ENCODE measurements at regions not wholly inside any gene's neighbourhood (a gene's known extent, or its start where the extent isn't known, plus 50 kb on each side); places are given as distances from the start of the nearest gene placed in this dataset.
A peak's percentile ranks its signal among the peaks of the same experiment; 100 is the strongest.
"Not testable (repeated sequence)": the region's sequence is repeated elsewhere in the genome, so short reads cannot be mapped to it uniquely, and the experiment has no call there.

DNA sequence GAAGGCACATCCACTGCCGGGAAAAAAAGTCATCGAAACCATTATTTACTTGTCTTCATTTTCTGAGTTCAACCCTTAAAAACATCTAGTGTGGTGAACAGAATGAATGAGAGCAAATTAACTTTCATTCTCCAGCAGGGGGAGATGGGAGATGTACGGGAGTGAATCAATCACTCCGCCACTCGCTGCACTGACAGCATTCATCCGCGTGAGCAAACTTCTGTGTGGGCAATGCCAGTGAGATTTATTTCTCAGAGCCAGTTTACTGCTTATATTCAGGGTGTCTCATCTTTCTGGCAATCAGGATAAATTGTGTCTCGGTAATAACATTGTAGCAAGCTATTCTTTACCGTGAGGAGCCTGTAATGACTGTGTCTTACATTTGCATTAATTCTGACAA is 463.6 kb upstream of the MIS18BP1 start:
- no peak for DNase-seq (ENCODE audit: low spot score)

- no peak for DNase-seq (ENCODE audit: low spot score)
These were observed 462.9 kb upstream of the MIS18BP1 start for GRCh38 chr14:45715946-45716345.

DNA sequence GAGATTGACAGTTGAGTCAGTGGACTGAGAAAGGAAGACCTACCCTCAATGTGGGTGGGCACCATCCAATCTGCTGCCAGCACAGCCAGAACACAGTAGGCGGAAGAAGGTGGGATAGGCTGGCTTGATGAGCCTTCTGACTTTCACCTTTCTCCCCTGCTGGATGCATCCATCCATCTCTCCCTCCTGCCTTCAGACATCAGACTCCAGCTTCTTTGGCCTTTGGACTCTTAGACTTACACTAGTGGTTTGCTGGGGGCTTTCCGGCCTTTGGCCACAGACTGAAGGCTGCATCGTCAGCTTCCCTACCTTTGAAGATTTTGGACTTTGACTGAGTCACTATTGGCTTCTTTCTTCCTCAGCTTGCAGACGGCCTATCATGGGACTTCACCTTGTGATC is 456.5 kb upstream of the MIS18BP1 start:
- no peak for DNase-seq (ENCODE audit: low spot score)

GRCh38 chr14:45705940-45706534 is 453.0 kb upstream of the MIS18BP1 start:
- DNase-seq (ENCODE audit: low spot score), result no peak

DNA sequence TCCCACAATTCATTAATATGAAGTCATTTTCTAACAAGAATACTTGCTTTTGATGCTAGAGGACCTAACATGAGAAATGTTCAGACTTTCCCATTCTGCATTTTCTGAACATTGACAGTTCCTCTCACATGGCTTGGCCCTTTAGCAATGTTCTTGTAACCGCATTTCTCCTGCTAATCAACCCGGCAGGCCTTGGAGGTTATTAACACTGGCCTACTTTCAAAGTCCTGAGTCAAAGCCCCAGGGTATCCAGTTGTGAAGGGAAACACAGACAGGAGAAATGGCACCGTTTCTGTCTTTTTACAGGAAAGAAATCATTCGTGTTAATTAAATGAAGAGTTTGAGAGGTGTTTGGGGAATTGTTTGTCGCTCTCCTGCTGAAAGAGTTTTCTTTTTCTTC is 446.5 kb upstream of the MIS18BP1 start:
- no peak for DNase-seq (ENCODE audit: low spot score)

DNA sequence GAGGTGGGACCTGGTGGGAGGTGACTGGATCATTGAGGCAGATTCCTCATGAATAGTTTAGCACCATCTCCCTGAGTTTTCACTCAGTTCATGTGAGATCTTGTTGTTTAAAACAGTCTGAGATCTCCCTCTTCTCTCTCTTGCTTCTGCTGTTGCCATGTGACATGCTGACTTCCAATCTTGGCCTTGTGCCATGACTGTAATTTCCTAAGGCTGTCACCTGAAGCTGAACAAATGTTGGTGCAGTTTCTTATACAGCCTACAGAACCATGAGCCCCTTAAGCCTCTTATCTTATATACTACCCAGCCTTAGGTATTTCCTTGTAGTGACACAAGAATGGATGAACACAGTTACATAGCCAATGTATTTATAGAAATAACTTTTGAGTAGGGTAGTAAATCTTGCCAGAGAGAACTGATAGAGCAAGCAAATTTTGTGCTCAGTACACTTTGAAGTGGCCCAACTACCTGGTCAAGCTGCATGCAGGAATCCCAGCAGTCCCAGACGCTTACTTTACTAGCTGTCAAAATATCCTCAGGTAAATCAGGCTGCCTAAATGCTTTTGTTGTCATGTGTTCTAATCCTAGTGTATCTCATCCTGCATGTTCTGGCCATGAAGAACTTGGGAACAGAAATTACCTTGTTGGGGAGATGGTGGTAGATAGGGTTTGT is 445.6 kb upstream of the MIS18BP1 start:
- no peak for DNase-seq (ENCODE audit: low spot score)

GRCh38 chr14:45686771-45687170 is 433.8 kb upstream of the MIS18BP1 start:
- no peak for DNase-seq (ENCODE audit: low spot score)

DNA sequence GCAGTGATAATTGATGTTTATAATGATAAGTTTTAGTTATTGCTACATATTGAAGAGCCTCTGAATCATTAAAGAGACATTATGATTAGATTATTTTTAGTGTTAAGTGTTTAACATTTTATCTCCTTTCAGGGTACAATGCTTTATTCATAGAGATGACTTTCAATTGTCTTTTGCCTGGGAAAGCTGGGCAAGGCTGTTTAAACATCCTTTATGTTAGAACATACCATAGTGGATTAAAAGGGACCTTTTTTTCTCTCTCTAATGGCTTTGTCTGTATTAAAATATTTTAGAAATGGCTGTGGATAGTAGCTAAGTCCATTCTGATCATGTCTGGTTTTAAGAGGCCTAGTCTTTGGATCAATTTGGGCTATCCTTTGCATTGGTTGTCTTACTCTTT is 427.5 kb upstream of the MIS18BP1 start:
- no peak for DNase-seq (ENCODE audit: low spot score)

- DNase-seq (ENCODE audit: low spot score), result no peak
These were observed 426.9 kb upstream of the MIS18BP1 start for GRCh38 chr14:45679853-45680252.

GRCh38 chr14:45678163-45678562 is 425.2 kb upstream of the MIS18BP1 start:
- no peak for DNase-seq (ENCODE audit: low spot score)

DNA sequence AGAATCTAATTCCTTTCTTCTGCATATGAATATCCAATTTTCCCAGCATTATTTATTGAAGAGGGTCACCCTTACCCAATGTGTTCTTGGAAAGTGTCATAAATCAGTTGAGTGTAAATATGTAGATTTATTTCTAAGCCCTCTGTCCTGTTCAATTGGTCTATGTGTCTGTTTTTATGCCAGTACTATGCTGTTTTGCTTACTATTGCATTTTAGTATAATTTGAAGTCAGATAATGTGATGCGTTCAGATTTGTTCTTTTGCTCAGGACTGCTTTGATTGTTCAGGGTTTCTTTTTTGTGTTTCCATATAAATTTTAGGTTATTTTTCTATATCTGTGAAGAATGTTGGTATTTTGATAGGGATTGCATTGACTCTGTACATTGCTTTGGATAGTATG is 420.4 kb upstream of the MIS18BP1 start:
- no peak for DNase-seq (ENCODE audit: low spot score)

DNA sequence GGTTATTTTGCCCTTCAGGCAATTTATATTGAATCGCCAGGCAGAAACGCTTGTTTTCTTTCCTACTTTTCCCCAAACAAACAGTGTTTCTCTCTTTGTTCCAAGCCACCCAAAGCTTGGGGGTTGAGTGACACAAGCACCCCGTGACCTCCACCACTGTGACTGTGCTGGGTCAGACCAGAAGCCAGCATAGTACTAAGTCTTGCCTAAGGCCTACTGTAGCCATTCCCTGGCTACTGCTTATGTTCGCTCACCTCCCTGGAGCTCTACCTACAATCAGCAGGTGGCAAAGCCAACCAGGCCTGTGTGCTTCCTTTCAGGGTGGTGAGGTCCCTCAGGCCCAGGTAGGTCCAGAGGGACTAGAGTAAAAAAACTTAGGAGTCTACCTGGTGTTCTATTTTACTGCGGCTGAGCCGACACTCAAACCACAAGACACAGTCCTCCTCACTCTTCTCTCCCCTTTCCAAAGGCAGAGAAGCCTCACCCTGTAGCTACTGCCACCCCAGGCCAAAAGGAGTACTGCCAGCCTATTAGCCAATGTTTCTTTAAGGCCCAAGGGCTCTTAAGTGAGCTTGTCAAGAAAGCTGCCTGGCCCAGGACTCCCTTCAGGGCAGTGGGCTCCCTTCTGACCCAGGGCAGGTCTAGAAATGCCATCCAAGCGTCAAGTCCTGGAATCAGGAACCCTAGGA is 411.8 kb upstream of the MIS18BP1 start:
- peak; percentile 44 for DNase-seq (ENCODE audit: low spot score)

- DNase-seq (ENCODE audit: low spot score), result no peak
These were observed 405.9 kb upstream of the MIS18BP1 start for GRCh38 chr14:45658917-45659299.

DNA sequence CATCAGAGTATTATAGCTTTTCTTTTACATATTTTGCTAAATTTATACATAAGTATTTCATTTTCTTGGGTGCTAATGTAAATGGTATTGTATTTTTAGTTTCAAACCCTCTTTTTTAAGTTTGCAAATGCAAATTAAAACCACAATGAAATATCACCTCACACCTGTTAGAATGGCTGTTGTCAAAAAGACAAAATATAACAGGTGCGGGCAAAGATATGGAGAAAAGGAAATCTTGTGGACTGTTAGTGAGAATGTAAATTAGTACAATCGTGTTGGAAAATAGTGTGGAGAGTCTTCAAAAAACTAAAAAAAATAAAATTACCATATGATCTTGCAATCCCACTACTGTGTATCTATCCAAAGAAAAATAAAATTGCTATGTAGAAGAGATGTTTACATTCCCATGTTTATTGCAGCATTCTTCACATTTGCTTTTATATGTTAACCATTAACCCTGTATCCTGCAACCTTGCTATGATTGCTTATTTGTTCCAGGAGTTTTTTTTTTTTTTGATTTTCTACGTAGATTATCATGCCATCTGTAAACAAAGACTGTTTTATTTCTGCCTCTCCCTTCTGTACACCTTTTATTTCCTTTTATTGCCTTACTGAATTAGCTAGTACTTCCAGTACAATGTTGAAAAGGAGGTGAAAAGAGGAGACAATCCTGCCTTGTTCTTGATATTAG is 405.4 kb upstream of the MIS18BP1 start:
- no peak for DNase-seq (ENCODE audit: low spot score)

- DNase-seq (ENCODE audit: low spot score), result no peak
These were observed 398.9 kb upstream of the MIS18BP1 start for GRCh38 chr14:45651890-45652289.

- DNase-seq (ENCODE audit: low spot score), result no peak
These were observed 397.8 kb upstream of the MIS18BP1 start for GRCh38 chr14:45650754-45651153.

GRCh38 chr14:45649051-45649450 is 396.0 kb upstream of the MIS18BP1 start:
- DNase-seq (ENCODE audit: low spot score), result no peak

GRCh38 chr14:45641541-45641940 is 388.5 kb upstream of the MIS18BP1 start:
- no peak for DNase-seq (ENCODE audit: low spot score)

DNA sequence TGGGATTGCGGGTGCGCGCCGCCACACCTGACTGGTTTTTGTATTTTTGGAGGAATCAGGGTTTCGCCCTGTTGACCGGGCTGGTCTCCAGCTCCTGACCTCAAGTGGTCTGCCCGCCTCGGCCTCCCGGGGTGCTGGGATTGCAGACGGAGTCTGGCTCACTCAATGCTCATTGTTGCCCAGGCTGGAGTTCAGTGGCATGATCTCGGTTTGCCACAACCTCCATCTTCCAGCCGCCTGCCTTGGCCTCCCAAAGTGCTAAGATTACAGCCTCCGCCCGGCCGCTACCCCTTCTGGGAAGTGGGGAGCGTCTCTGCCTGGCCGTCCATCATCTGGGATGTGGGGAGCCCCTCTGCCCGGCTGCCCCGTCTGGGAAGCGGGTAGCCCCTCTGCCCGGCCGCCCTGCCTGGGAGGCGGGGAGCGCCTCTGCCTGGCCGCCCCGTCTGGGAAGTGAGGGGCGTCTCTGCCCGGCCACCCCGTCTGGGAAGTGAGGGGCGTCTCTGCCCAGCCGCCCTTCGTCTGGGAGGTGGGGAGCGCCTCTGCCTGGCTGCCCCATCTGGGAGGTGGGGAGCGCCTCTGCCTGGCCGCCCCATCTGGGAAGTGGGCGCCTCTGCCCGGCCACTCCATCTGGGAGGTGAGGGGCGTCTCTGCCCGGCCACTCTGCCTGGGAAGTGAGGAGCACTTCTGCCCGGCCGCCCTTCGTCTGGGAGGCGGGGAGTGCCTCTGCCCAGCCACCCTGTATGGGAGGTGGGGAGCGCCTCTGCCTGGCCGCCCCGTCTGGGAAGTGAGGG is 381.8 kb upstream of the MIS18BP1 start:
- DNase-seq (ENCODE audit: low spot score), result not testable (repeated sequence)

- DNase-seq (ENCODE audit: low spot score), result no peak
These were observed 380.4 kb upstream of the MIS18BP1 start for GRCh38 chr14:45633220-45633984.

- DNase-seq (ENCODE audit: low spot score), result no peak
These were observed 368.7 kb upstream of the MIS18BP1 start for GRCh38 chr14:45621731-45622130.
